ENCODE measurements at regions not wholly inside any gene's neighbourhood (a gene's known extent, or its start where the extent isn't known, plus 50 kb on each side); places are given as distances from the start of the nearest gene placed in this dataset.

- Histone ChIP-seq H3K27ac (no peak overlapping the region), H3K9me3 (no peaks in the 10 kb centered on the region)
These were observed 110.7 kb upstream of the GZMB start for GRCh38 chr14:24744641-24745040.

GRCh38 chr14:24741871-24742270 is 107.9 kb upstream of the GZMB start:
- no peak for DNase-seq
- WGBS, 3 donors, result 66 to 79% (median 71%) methylated on average over 2 of the region's 2 CpGs

More at GRCh38 chr14:24744641-24745040, 110.7 kb upstream of the GZMB start:
- Histone ChIP-seq H3K27me3 (ENCODE audit: insufficient read depth in 3 of 3, low read length in 2 of 3) (no peaks in the 10 kb centered on the region), H3K4me1 (no peaks in the 10 kb centered on the region), H3K36me3 (ENCODE audit: insufficient read depth in 1 of 2, low read depth in 1 of 2) (no peaks in the 10 kb centered on the region), H3K4me3 (no peak overlapping the region)
- TF ChIP-seq CTCF (IDR thresholded peaks at IDR 0.05), result no peak
- no peak for DNase-seq
- intact Hi-C loops (cut with DNase I), result no loop called here
- no peak for ATAC-seq
- 55 to 58% (median 56%) methylated on average over 2 of the region's 2 CpGs for WGBS, 3 donors

GRCh38 chr14:24735984-24736630 is 102.1 kb upstream of the GZMB start:
- DNase-seq, result no peak
- Histone ChIP-seq H3K27me3 (ENCODE audit: insufficient read depth in 3 of 3, low read length in 2 of 3) (no peaks in the 10 kb centered on the region), H3K36me3 (ENCODE audit: insufficient read depth in 1 of 2, low read depth in 1 of 2) (no peaks in the 10 kb centered on the region), H3K9me3 (no peaks in the 10 kb centered on the region), H3K27ac (no peak overlapping the region), H3K4me1 (no peaks in the 10 kb centered on the region), H3K4me3 (no peak overlapping the region)
- no peak for ATAC-seq
- intact Hi-C loops (cut with DNase I), result loop anchor here in 1 of 2 donors (5.0 to 10.0 kb wide), 2 partner anchors 309 to 416 kb away; no protein-coding TSS in a partner anchor
- 0 to 74% (median 71%) methylated on average over 1 of the region's 1 CpG for WGBS, 3 donors
- TF ChIP-seq CTCF (IDR thresholded peaks at IDR 0.05), result no peak

More at GRCh38 chr14:24741871-24742270, 107.9 kb upstream of the GZMB start:
- Histone ChIP-seq H3K4me3 (no peak overlapping the region), H3K4me1 (no peaks in the 10 kb centered on the region), H3K9me3 (no peaks in the 10 kb centered on the region), H3K27me3 (ENCODE audit: insufficient read depth in 3 of 3, low read length in 2 of 3) (no peaks in the 10 kb centered on the region), H3K27ac (no peak overlapping the region), H3K36me3 (ENCODE audit: insufficient read depth in 1 of 2, low read depth in 1 of 2) (no peaks in the 10 kb centered on the region)
- TF ChIP-seq CTCF (IDR thresholded peaks at IDR 0.05), result no peak
- no peak for ATAC-seq
- intact Hi-C loops (cut with DNase I), result no loop called here

DNA sequence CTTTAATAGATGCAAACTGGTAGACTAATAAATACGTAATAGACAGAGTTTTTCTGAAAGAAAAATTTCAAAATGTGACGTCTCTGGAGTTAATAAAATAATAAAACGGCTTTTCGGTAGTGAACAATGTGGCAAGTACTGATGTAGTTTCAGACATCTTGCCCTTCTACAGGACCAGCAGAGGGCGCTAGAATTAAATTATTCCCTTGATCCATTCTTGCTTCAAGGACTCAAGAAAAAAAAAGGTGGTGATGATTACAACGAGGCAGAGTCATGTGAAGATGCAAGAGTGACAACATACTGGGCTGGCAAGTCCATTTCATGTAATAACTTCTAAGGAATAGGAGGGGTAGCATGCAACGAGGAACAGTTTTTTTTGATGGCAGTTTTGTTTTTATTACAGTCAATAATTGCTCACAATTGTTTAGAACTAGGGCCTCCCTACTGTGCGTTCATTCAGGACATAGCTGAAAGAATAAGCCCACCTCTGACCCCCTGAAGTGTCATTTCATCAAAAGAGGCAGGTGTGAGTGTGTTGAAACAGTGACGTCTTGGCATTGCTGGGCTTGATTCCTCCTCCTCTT is 101.0 kb upstream of the GZMB start:
- Histone ChIP-seq H3K36me3 (ENCODE audit: insufficient read depth in 1 of 2, low read depth in 1 of 2) (no peaks in the 10 kb centered on the region), H3K27me3 (ENCODE audit: insufficient read depth in 3 of 3, low read length in 2 of 3) (no peaks in the 10 kb centered on the region), H3K9me3 (no peaks in the 10 kb centered on the region), H3K4me1 (no peaks in the 10 kb centered on the region), H3K4me3 (no peak overlapping the region), H3K27ac (no peak overlapping the region)
- ATAC-seq (peak in 1 of 4 donors; percentile 27), DNase-seq (no peak)
- intact Hi-C loops (cut with DNase I), result loop anchor here in 1 of 2 donors (5.0 to 10.0 kb wide), 3 partner anchors 310 to 417 kb away; no protein-coding TSS in a partner anchor
- WGBS, 3 donors, result 19 to 28% (median 26%) methylated on average over 9 of the region's 9 CpGs
- peak; percentile 55 for TF ChIP-seq CTCF (IDR thresholded peaks at IDR 0.05)
